ENCODE measurements at regions not wholly inside any gene's neighbourhood (a gene's known extent, or its start where the extent isn't known, plus 50 kb on each side); places are given as distances from the start of the nearest gene placed in this dataset.

DNA sequence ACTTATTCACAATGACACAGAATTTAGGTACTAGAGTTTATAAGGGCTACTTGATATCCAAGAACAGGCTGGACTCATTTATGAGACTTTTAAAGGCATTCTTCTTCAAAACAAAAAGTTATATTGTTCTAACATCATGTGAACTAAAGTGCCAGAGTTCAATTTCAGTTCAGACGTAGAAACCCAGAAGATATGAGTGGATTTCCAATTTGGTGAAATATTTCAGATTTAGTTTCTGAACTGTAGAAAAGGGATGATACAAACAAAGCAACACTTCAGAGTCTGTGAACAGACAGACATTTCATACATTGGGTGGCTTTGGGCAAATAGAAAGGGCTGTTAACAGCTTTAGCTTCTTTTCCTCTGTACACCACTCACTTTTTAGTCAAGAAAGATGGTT is 384.0 kb downstream of the NR2F1-AS1 start:
- no peak for TF ChIP-seq CTCF (IDR thresholded peaks at IDR 0.05; ENCODE audit: low read depth, low read length)
- no peak for TF ChIP-seq EZH2phosphoT487 (IDR thresholded peaks at IDR 0.05; ENCODE audit: low read depth)

Measured in OCI-LY3 (cell line).